ENCODE measurements at regions not wholly inside any gene's neighbourhood (a gene's known extent, or its start where the extent isn't known, plus 50 kb on each side); places are given as distances from the start of the nearest gene placed in this dataset.
"Not testable (repeated sequence)": the region's sequence is repeated elsewhere in the genome, so short reads cannot be mapped to it uniquely, and the experiment has no call there.

- H3K4me1 Mint-ChIP-seq, H3K27ac Mint-ChIP-seq, DNase-seq, H3K4me3 Mint-ChIP-seq: not testable (repeated sequence)
- Mint-ChIP-seq H3K36me3 (peaks cover 13% of the 10 kb centered on the region), H3K27me3 (peaks cover 15% of the 10 kb centered on the region), H3K9me3 (peaks cover 49% of the 10 kb centered on the region)
These were observed 77.9 kb upstream of the SFRP2 start for GRCh38 chr4:153866766-153867165.

- peaks cover 23% of the 10 kb centered on the region for H3K27me3 Mint-ChIP-seq
- DNase-seq: no peak
- H3K36me3 Mint-ChIP-seq: peaks cover 5% of the 10 kb centered on the region
- H3K27ac Mint-ChIP-seq: no peak overlapping the region
- peaks cover 23% of the 10 kb centered on the region for H3K9me3 Mint-ChIP-seq
- H3K4me1 Mint-ChIP-seq: no peaks in the 10 kb centered on the region
- no peak overlapping the region for H3K4me3 Mint-ChIP-seq
These were observed 63.6 kb upstream of the SFRP2 start for GRCh38 chr4:153852501-153852900.

GRCh38 chr4:153850533-153851280, 61.8 kb upstream of the SFRP2 start:
- Mint-ChIP-seq H3K9me3 (peaks cover 14% of the 10 kb centered on the region), H3K4me1 (no peaks in the 10 kb centered on the region), H3K27me3 (peaks cover 14% of the 10 kb centered on the region), H3K27ac (no peak overlapping the region), H3K36me3 (peaks cover 2% of the 10 kb centered on the region), H3K4me3 (no peak overlapping the region)
- DNase-seq: no peak

GRCh38 chr4:153844144-153844543, 55.3 kb upstream of the SFRP2 start:
- Mint-ChIP-seq H3K36me3 (no peaks in the 10 kb centered on the region), H3K27ac (no peak overlapping the region), H3K27me3 (peaks cover 3% of the 10 kb centered on the region), H3K4me3 (no peak overlapping the region), H3K4me1 (no peaks in the 10 kb centered on the region), H3K9me3 (peaks cover 4% of the 10 kb centered on the region)
- DNase-seq: no peak
